ENCODE measurements at regions not wholly inside any gene's neighbourhood (a gene's known extent, or its start where the extent isn't known, plus 50 kb on each side); places are given as distances from the start of the nearest gene placed in this dataset.

DNA sequence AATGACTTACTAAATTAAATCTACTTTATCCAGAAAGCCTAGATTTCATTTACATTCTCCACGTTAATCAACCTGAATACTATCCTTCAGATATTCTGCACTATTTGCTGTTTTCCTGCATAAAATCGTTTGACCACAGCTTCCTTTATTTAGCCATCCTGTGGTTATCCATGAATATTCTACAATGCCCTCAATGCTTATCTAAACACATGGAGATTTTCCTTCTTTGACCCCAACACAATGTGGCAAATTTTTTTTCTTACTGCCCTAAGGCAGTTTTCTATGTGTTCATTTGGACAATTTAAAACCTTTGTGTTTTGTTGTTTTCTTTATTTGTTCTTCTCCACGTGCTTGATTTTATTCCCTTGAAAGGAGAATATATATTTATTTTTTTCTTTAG is 495.5 kb upstream of the ROBO1 start:
- TF ChIP-seq POLR2A (IDR thresholded peaks at IDR 0.05) (no peak), CTCF (IDR thresholded peaks at IDR 0.05) (no peak)
- no peak overlapping the region for H3K4me3 ChIP-seq (ENCODE audit: low read depth, poor library complexity, severe bottlenecking)
- WGBS, 2 donors = 44 to 61% methylated on average over 3 of the region's 3 CpGs
- intact Hi-C loops (cut with DNase I; ENCODE audit: low total_unique reads) = no loop called here
- no peak for DNase-seq (ENCODE audit: low spot score in 2 of 2)

- no peak overlapping the region for H3K4me3 ChIP-seq (ENCODE audit: low read depth, poor library complexity, severe bottlenecking)
- TF ChIP-seq POLR2A (IDR thresholded peaks at IDR 0.05) = no peak
- no peak for TF ChIP-seq CTCF (IDR thresholded peaks at IDR 0.05)
- intact Hi-C loops (cut with DNase I; ENCODE audit: low total_unique reads) = no loop called here
- no peak for DNase-seq (ENCODE audit: low spot score in 2 of 2)
These were observed 493.3 kb upstream of the ROBO1 start for GRCh38 chr3:80261082-80261481.

- intact Hi-C loops (cut with DNase I; ENCODE audit: low total_unique reads) = no loop called here
These were observed 491.9 kb upstream of the ROBO1 start for GRCh38 chr3:80259736-80260135.

GRCh38 chr3:80252113-80252512 is 484.3 kb upstream of the ROBO1 start:
- no peak for DNase-seq (ENCODE audit: low spot score in 2 of 2)
- intact Hi-C loops (cut with DNase I; ENCODE audit: low total_unique reads) = no loop called here
- H3K4me3 ChIP-seq (ENCODE audit: low read depth, poor library complexity, severe bottlenecking) = no peak overlapping the region
- TF ChIP-seq CTCF (IDR thresholded peaks at IDR 0.05) = no peak
- TF ChIP-seq POLR2A (IDR thresholded peaks at IDR 0.05) = no peak
- 98% methylated on average over 2 of the region's 2 CpGs for WGBS, 2 donors

More at GRCh38 chr3:80259736-80260135, 491.9 kb upstream of the ROBO1 start:
- 71 to 81% methylated on average over 4 of the region's 4 CpGs for WGBS, 2 donors
- no peak for DNase-seq (ENCODE audit: low spot score in 2 of 2)
- no peak overlapping the region for H3K4me3 ChIP-seq (ENCODE audit: low read depth, poor library complexity, severe bottlenecking)
- TF ChIP-seq POLR2A (IDR thresholded peaks at IDR 0.05) (no peak), CTCF (IDR thresholded peaks at IDR 0.05) (no peak)

GRCh38 chr3:80247766-80248165 is 480.0 kb upstream of the ROBO1 start:
- intact Hi-C loops (cut with DNase I; ENCODE audit: low total_unique reads) = no loop called here
- DNase-seq (ENCODE audit: low spot score in 2 of 2) = no peak
- no peak overlapping the region for H3K4me3 ChIP-seq (ENCODE audit: low read depth, poor library complexity, severe bottlenecking)
- WGBS, 2 donors = 73 to 77% methylated on average over 3 of the region's 3 CpGs
- TF ChIP-seq CTCF (IDR thresholded peaks at IDR 0.05) (no peak), POLR2A (IDR thresholded peaks at IDR 0.05) (no peak)

DNA sequence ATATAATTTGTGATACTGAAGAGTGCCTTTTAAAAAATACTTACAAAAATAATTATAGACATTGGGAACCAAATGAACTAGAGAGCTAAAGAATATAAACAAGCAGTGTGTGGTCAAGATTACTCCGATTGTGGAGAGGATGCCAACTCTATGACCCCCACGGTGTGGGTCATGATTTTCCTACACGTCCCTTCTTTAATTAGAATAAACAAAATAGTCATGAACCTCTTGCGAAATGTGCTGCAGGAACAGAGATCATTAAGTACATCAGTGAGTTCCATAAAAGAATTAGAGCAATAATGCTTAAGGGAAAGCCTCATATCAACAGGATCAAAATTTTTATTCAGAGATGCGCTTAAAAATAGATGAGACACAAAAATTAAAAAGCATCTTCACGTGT is 476.6 kb upstream of the ROBO1 start:
- WGBS, 2 donors = 46 to 50% methylated on average over 6 of the region's 6 CpGs
- intact Hi-C loops (cut with DNase I; ENCODE audit: low total_unique reads) = no loop called here
- no peak overlapping the region for H3K4me3 ChIP-seq (ENCODE audit: low read depth, poor library complexity, severe bottlenecking)
- no peak for TF ChIP-seq POLR2A (IDR thresholded peaks at IDR 0.05)
- TF ChIP-seq CTCF (IDR thresholded peaks at IDR 0.05) = no peak
- no peak for DNase-seq (ENCODE audit: low spot score in 2 of 2)
